ENCODE measurements at regions not wholly inside any gene's neighbourhood (a gene's known extent, or its start where the extent isn't known, plus 50 kb on each side); places are given as distances from the start of the nearest gene placed in this dataset.
A peak's percentile ranks its signal among the peaks of the same experiment; 100 is the strongest.

DNA sequence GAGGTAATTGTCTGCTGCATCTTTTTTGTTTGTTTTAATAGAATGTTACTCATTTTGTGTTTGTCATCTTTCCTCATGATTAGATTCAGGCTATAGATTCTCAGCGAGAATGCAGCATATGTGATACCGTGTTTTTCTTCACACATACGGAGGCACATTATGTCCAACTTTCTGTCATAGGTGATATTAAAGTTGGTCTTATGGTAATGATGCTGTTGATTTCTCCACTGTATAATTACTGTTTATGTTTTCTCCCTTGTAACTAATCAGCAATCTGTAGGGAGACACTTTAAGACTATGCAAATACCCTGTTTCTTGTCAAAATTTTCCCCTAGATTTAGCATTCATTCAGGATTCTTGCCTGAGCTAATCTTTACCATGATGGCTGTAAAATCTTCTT is 87.6 kb downstream of the CLDN1 start:
- H3K36me3 ChIP-seq (ENCODE audit: low read depth): no peaks in the 10 kb centered on the region
- no peak for DNase-seq (ENCODE audit: low spot score)
- H3K4me3 ChIP-seq (ENCODE audit: severe bottlenecking): no peak overlapping the region
- no peak overlapping the region for H3K27ac ChIP-seq (ENCODE audit: poor library complexity, severe bottlenecking)
- TF ChIP-seq, protein P1, sequence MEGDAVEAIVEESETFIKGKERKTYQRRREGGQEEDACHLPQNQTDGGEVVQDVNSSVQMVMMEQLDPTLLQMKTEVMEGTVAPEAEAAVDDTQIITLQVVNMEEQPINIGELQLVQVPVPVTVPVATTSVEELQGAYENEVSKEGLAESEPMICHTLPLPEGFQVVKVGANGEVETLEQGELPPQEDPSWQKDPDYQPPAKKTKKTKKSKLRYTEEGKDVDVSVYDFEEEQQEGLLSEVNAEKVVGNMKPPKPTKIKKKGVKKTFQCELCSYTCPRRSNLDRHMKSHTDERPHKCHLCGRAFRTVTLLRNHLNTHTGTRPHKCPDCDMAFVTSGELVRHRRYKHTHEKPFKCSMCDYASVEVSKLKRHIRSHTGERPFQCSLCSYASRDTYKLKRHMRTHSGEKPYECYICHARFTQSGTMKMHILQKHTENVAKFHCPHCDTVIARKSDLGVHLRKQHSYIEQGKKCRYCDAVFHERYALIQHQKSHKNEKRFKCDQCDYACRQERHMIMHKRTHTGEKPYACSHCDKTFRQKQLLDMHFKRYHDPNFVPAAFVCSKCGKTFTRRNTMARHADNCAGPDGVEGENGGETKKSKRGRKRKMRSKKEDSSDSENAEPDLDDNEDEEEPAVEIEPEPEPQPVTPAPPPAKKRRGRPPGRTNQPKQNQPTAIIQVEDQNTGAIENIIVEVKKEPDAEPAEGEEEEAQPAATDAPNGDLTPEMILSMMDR (IDR thresholded peaks at IDR 0.05; ENCODE audit: poor library complexity, severe bottlenecking): no peak
- peaks cover 29% of the 10 kb centered on the region for H3K4me1 ChIP-seq (ENCODE audit: insufficient read depth, poor library complexity, severe bottlenecking)
- ATAC-seq (ENCODE audit: low read depth): no peak
- no peaks in the 10 kb centered on the region for H3K9me3 ChIP-seq (ENCODE audit: severe bottlenecking)
- no peaks in the 10 kb centered on the region for H3K27me3 ChIP-seq (ENCODE audit: insufficient read depth, poor library complexity, severe bottlenecking)

DNA sequence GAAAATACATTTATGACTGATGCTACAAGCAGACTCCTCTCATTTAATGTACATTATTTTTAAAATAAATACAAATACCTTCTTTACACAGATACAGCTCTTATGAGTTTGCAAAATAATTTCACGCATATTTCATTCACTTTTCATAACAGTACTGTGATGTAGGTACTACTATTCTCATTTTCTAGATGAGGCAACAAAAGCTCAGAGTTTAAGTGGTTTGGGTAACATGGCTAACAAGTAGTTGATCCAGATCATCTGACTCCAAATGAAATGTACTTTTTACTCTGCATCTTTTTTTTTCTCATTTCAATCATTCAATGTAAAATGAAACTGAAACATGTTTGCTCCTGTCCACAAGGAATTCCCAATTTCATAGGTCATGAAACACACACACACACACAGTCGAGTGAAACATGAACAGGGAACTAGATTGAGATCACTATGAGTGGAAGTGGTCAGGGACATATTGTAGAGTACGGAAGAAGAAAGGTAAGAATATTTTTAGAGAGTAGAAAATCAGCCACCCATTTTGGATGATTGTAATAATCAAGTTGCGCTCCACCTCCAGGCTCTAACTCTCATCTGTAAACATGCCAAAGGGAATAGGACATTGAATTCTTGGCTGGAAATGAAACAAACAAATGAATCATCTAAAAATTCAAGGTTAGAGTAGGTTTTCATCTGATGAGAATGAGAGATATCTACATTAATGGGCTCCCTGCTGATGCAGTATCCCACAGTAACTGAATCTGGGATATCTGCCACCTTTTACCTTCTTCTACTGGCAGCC is 92.4 kb downstream of the CLDN1 start:
- no peaks in the 10 kb centered on the region for H3K36me3 ChIP-seq (ENCODE audit: low read depth)
- peaks cover 34% of the 10 kb centered on the region for H3K4me1 ChIP-seq (ENCODE audit: insufficient read depth, poor library complexity, severe bottlenecking)
- H3K27me3 ChIP-seq (ENCODE audit: insufficient read depth, poor library complexity, severe bottlenecking): no peaks in the 10 kb centered on the region
- no peak overlapping the region for H3K4me3 ChIP-seq (ENCODE audit: severe bottlenecking)
- H3K27ac ChIP-seq (ENCODE audit: poor library complexity, severe bottlenecking): peak overlapping the region; percentile 83
- peak; percentile 63 for ATAC-seq (ENCODE audit: low read depth)
- TF ChIP-seq, protein P1 (IDR thresholded peaks at IDR 0.05; ENCODE audit: poor library complexity, severe bottlenecking): no peak
- no peaks in the 10 kb centered on the region for H3K9me3 ChIP-seq (ENCODE audit: severe bottlenecking)
- DNase-seq (ENCODE audit: low spot score): no peak

DNA sequence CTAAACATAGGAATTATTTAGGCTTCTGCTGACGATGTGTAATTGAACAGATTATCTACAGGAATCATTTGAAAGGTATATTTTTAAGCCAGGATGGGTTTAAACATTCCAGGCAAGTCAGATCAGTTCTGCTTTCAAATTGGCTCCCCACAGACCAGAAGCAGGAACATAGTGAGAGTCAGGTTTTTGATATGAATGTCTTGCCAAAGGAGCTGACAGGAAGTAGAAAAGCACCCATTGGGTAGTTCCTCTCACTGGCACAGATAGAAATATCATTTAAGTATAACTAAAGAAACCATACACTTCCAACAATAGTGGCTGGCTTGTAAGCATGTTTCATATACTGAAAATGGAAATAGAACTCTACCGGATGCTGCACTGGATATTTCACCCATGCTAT is 95.2 kb downstream of the CLDN1 start:
- Histone ChIP-seq H3K27ac (ENCODE audit: poor library complexity, severe bottlenecking) (no peak overlapping the region), H3K9me3 (ENCODE audit: severe bottlenecking) (no peaks in the 10 kb centered on the region), H3K36me3 (ENCODE audit: low read depth) (no peaks in the 10 kb centered on the region), H3K27me3 (ENCODE audit: insufficient read depth, poor library complexity, severe bottlenecking) (no peaks in the 10 kb centered on the region), H3K4me1 (ENCODE audit: insufficient read depth, poor library complexity, severe bottlenecking) (peaks cover 26% of the 10 kb centered on the region), H3K4me3 (ENCODE audit: severe bottlenecking) (no peak overlapping the region)
- DNase-seq (ENCODE audit: low spot score): no peak
- no peak for ATAC-seq (ENCODE audit: low read depth)
- TF ChIP-seq, protein P1 (IDR thresholded peaks at IDR 0.05; ENCODE audit: poor library complexity, severe bottlenecking): no peak

DNA sequence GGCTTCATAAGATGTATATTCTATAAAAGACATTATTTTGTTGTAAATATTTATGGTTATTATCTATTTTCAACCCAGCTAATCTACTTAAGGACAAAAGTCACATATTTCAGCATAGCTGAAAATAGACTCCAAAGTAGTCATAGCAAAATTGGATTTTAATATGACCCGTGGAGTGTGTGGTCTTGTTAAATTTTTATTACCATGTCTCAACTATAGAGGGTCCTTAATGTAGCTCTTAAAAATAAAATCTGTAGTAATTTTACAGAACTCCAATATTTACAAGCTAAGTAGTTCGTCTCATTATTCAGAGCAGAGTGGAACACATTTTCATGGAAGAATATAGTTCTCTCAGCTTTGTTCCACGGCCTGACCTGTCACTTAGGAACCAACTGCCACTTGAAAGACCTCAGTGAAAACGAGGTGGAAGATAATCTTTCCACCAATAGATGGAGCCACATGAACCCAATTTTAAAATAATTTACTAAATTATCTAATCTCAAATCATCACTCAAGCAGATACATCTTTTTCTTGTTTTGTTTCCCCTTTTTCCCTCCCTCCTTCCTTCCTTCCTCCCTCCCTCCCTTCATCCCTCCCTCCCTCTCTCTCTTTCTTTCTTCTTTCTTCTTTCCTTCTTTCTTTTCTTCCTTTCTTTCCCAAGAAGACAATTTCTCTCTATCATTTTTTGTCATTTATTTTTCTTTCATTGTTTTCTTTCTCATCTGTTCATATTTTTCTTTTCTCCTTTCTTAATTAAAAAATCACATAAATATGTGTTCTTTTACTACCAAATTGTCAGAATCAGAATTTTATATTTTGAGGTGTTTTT is 97.2 kb downstream of the CLDN1 start:
- H3K4me3 ChIP-seq (ENCODE audit: severe bottlenecking): no peak overlapping the region
- no peak for DNase-seq (ENCODE audit: low spot score)
- H3K9me3 ChIP-seq (ENCODE audit: severe bottlenecking): no peaks in the 10 kb centered on the region
- peaks cover 8% of the 10 kb centered on the region for H3K4me1 ChIP-seq (ENCODE audit: insufficient read depth, poor library complexity, severe bottlenecking)
- TF ChIP-seq, protein P1 (IDR thresholded peaks at IDR 0.05; ENCODE audit: poor library complexity, severe bottlenecking): peak; percentile 78
- H3K36me3 ChIP-seq (ENCODE audit: low read depth): no peaks in the 10 kb centered on the region
- ATAC-seq (ENCODE audit: low read depth): peak; percentile 40; the same call in 2 of the 3 replicates
- no peak overlapping the region for H3K27ac ChIP-seq (ENCODE audit: poor library complexity, severe bottlenecking)
- H3K27me3 ChIP-seq (ENCODE audit: insufficient read depth, poor library complexity, severe bottlenecking): no peaks in the 10 kb centered on the region
